Type B pancreatic cell (in vitro differentiated cells): ENCODE measurements at regions not wholly inside any gene's neighbourhood (a gene's known extent, or its start where the extent isn't known, plus 50 kb on each side); places are given as distances from the start of the nearest gene placed in this dataset.

Source experiments
- DNase-seq: peaks from one replicate; pipeline ENCODE4 v3.0.0; 2021; ENCODE audit warnings: mixed read lengths; ENCODE audit not compliant: unreplicated experiment; ENCODE audit errors: extremely low spot score
- H3K27ac Mint-ChIP-seq: 2 replicates; pipeline ENCODE4 v1.8.0; 2021; ENCODE audit warnings: mild to moderate bottlenecking, mixed read lengths
- H3K27me3 Mint-ChIP-seq: 2 replicates; pipeline ENCODE4 v1.8.0; 2021; ENCODE audit warnings: mixed read lengths
- H3K36me3 Mint-ChIP-seq: 2 replicates; pipeline ENCODE4 v1.8.0; 2021; ENCODE audit warnings: mixed read lengths
- H3K4me1 Mint-ChIP-seq: one replicate; pipeline ENCODE4 v1.8.0; 2021; ENCODE audit warnings: mixed read lengths; ENCODE audit not compliant: unreplicated experiment
- H3K4me3 Mint-ChIP-seq: 2 replicates; pipeline ENCODE4 v1.8.0; 2021; ENCODE audit warnings: mild to moderate bottlenecking, mixed read lengths
- H3K9me3 Mint-ChIP-seq: 2 replicates; pipeline ENCODE4 v1.8.0; 2021; ENCODE audit warnings: mixed read lengths
- TF ChIP-seq, protein P1 (sequence below): fragments of 200-600 bp; sonication (generic); conservative IDR thresholded peaks from 2 replicates; pipeline ENCODE4 v1.5.0; 2021; ENCODE audit warnings: antibody characterized with exemption, mild to moderate bottlenecking

DNA sequence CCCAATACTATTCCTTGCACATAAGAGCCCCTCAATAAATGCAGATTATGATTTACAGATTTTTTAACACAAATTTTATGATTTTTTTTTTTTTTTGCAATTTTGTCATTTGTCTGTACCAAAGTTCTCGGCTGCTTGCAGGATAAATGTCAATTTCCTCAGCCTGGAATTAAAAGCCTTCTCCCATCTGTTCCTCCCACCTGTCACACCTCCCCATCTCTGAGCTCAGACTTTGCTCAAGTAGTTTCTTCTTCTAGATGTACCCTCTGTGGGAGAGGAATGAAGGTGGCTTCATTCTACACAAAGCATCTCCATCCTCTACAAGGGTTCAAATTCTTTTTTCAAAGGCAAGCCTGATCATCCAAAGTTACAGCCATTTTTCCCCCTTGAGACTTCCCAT, 153.7 kb upstream of the GRAMD2B start:
- TF ChIP-seq, protein P1, sequence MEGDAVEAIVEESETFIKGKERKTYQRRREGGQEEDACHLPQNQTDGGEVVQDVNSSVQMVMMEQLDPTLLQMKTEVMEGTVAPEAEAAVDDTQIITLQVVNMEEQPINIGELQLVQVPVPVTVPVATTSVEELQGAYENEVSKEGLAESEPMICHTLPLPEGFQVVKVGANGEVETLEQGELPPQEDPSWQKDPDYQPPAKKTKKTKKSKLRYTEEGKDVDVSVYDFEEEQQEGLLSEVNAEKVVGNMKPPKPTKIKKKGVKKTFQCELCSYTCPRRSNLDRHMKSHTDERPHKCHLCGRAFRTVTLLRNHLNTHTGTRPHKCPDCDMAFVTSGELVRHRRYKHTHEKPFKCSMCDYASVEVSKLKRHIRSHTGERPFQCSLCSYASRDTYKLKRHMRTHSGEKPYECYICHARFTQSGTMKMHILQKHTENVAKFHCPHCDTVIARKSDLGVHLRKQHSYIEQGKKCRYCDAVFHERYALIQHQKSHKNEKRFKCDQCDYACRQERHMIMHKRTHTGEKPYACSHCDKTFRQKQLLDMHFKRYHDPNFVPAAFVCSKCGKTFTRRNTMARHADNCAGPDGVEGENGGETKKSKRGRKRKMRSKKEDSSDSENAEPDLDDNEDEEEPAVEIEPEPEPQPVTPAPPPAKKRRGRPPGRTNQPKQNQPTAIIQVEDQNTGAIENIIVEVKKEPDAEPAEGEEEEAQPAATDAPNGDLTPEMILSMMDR, result no peak
- Mint-ChIP-seq H3K4me3 (no peak overlapping the region), H3K9me3 (no peaks in the 10 kb centered on the region), H3K4me1 (peaks cover 15% of the 10 kb centered on the region), H3K27ac (no peak overlapping the region), H3K27me3 (peaks cover 16% of the 10 kb centered on the region), H3K36me3 (no peaks in the 10 kb centered on the region)
- no peak for DNase-seq

DNA sequence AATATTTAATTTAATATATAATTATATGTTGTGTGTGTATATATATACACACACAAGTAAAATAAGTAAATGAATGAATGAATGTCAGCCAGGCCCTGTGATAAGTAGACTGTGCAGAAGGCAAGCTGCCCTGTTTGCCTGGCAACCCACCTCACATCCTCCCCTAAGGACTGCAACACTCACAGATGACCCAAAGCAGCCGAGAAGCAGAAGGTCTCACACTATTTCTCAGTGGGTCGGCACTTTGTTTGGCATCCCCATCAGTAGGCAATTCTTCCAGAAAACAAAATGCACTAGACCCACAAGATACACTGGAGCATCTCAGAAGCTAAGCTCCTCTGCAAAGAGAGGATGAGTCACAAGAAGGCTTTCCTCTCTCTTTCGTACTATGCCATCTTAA, 152.1 kb upstream of the GRAMD2B start:
- Mint-ChIP-seq H3K27ac (no peak overlapping the region), H3K9me3 (no peaks in the 10 kb centered on the region), H3K4me3 (no peak overlapping the region), H3K27me3 (peaks cover 18% of the 10 kb centered on the region), H3K4me1 (peaks cover 21% of the 10 kb centered on the region), H3K36me3 (no peaks in the 10 kb centered on the region)
- TF ChIP-seq, protein P1, result no peak
- DNase-seq, result no peak

DNA sequence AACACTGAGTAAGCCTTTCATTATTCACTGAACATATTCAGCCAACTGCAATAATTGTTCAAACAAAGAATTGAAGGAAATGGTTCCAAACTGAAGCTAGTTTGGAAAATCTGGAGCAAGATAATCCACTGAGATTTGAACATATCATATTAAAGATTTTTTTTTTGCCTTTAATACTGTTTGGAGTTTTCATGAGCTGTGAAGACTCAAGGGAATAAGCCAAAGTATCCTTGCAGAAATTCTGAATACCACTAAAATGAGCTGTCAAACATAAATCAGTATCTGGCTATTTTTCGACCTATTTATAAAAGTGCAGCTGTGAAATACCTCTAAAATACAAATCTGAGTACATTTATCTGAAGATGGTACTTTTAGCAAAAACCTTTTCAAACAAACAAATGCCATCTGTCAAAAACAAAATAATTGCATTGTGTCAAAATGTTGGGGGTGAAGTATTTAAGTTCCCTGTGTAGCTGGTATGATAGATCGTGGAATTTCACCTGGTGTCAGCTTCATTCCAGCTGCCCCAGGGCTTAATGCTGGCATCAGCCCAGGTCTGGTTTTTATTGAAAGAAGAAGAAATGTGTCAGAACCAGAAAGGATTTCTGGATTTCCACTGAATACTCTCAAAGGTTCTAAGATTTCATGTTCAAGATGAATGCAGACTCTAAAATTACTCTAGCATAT, 149.0 kb upstream of the GRAMD2B start:
- Mint-ChIP-seq H3K27me3 (peaks cover 15% of the 10 kb centered on the region), H3K9me3 (no peaks in the 10 kb centered on the region), H3K36me3 (no peaks in the 10 kb centered on the region), H3K4me3 (no peak overlapping the region), H3K4me1 (peaks cover 21% of the 10 kb centered on the region), H3K27ac (no peak overlapping the region)
- DNase-seq, result no peak
- TF ChIP-seq, protein P1, result no peak

DNA sequence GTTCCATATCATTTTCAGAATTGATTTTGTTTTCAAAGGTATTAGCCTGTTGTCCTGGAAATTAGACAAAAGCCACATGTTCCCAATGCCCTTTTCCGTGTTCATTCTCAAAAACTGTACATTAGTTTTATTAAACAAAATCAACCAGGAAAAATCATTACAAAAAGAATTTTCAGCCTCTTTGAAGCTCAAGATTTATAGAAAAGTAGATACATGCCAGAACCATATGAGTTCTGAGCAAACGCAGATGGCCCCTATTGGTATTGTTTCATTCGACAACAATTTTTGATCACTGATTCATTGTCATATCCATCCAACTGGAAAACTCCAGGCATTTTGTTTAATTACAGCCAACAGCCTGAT, 148.5 kb upstream of the GRAMD2B start:
- H3K27me3 Mint-ChIP-seq, result peaks cover 13% of the 10 kb centered on the region
- peaks cover 21% of the 10 kb centered on the region for H3K4me1 Mint-ChIP-seq
- peaks cover 3% of the 10 kb centered on the region for H3K9me3 Mint-ChIP-seq
- TF ChIP-seq, protein P1, result no peak
- no peak overlapping the region for H3K27ac Mint-ChIP-seq
- H3K36me3 Mint-ChIP-seq, result no peaks in the 10 kb centered on the region
- H3K4me3 Mint-ChIP-seq, result no peak overlapping the region
- no peak for DNase-seq

DNA sequence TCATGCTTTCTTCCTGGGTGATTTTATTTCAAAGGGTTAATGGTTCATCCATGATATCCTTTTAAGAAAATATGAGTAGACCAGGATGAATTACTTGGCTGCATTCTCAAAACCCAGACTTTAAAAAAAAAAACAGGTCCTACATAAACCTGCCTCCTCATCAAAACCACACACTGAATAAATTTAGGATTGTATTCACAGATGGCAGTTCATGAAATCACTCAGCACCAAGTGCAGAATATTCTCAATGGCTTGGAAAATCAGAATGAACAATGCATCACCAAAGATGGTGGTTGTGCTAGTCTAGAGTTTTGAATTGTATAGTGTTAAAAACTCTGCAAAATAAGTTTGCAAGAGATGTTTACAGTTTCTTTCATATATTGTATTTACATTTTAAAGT, 145.4 kb upstream of the GRAMD2B start:
- H3K4me3 Mint-ChIP-seq, result no peak overlapping the region
- peaks cover 13% of the 10 kb centered on the region for H3K27me3 Mint-ChIP-seq
- DNase-seq, result no peak
- TF ChIP-seq, protein P1, result no peak
- no peak overlapping the region for H3K27ac Mint-ChIP-seq
- H3K36me3 Mint-ChIP-seq, result no peaks in the 10 kb centered on the region
- H3K4me1 Mint-ChIP-seq, result peaks cover 31% of the 10 kb centered on the region
- peaks cover 10% of the 10 kb centered on the region for H3K9me3 Mint-ChIP-seq

DNA sequence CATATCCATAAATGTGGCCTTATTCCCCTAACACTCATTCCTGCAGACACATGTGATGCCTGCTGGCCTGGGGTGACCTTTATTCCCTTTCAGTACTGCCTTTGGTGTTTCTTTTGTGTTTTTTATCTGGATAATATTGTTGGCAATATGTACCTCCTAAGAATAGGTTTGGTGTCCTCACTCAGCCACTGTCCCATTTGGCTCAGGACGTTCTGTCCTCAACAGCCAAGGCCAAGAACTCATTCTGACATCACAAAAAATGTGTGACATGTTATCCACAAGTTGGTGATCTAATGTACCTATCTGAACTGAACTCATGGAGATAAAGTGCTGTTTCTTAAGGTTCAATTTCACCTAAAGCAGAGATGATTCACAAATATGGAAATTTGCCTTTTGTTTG, 142.9 kb upstream of the GRAMD2B start:
- H3K9me3 Mint-ChIP-seq, result peaks cover 10% of the 10 kb centered on the region
- H3K27me3 Mint-ChIP-seq, result peaks cover 13% of the 10 kb centered on the region
- no peak overlapping the region for H3K27ac Mint-ChIP-seq
- TF ChIP-seq, protein P1, result no peak
- peaks cover 34% of the 10 kb centered on the region for H3K4me1 Mint-ChIP-seq
- no peak for DNase-seq
- no peaks in the 10 kb centered on the region for H3K36me3 Mint-ChIP-seq
- no peak overlapping the region for H3K4me3 Mint-ChIP-seq
